ENCODE measurements at regions not wholly inside any gene's neighbourhood (a gene's known extent, or its start where the extent isn't known, plus 50 kb on each side); places are given as distances from the start of the nearest gene placed in this dataset.

- H3K27ac ChIP-seq: no peak overlapping the region
- no peak for DNase-seq (ENCODE audit: low spot score)
- ChIA-PET POLR2A (ENCODE audit: low non-redundant PET) (no interaction called here), CTCF (no interaction called here)
- TF ChIP-seq CTCF (conservative IDR thresholded peaks at IDR 0.05; ENCODE audit: low read depth): no peak
These were observed 144.3 kb upstream of the INHBA start for GRCh38 chr7:41847151-41847550.

DNA sequence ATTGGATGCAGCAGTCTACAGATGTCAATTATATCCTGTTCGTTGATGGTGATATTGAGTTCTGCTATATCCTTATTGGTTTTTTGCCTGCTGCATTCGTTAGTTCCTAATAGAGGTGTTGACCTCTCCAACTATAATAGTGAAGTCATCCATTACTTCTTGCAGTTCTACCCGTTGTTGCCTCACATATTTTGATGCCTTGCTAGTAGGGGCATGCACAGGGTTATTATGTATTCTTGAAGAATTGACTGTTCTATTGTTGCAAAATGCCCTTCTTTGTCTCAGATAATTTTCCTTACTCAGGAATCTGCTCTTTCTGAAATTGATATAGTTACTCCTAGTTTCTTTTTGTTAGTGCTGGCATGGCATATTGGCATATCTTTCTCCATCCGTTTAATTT, 140.1 kb upstream of the INHBA start:
- CTCF ChIA-PET: interaction anchor here (0.6 kb wide), 1 partner anchor 96 kb away, joined by 3 read pairs; no protein-coding TSS in a partner anchor
- H3K27ac ChIP-seq: no peak overlapping the region
- no peak for DNase-seq (ENCODE audit: low spot score)
- POLR2A ChIA-PET (ENCODE audit: low non-redundant PET): no interaction called here
- TF ChIP-seq CTCF (conservative IDR thresholded peaks at IDR 0.05; ENCODE audit: low read depth): no peak

DNA sequence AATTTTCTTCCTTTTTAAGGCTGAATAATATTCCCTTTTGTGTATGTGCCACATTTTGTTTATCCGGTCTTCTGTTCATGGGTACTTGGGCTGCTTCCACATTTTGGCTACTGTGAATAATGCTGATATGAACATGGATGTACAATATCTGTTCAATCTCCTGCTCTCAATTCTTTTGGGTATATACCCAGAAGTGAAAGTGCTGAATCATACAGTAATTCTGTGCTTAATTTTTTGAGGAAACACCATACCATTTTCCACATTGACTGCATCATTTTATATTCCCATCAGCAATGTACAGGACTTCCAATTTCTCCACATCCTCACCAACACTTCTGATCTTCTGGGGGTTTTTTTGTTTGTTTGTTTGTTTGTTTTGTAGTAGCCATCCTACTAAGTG, 135.0 kb upstream of the INHBA start:
- DNase-seq (ENCODE audit: low spot score): no peak
- ChIA-PET CTCF (no interaction called here), POLR2A (ENCODE audit: low non-redundant PET) (no interaction called here)
- no peak overlapping the region for H3K27ac ChIP-seq
- TF ChIP-seq CTCF (conservative IDR thresholded peaks at IDR 0.05; ENCODE audit: low read depth): no peak

DNA sequence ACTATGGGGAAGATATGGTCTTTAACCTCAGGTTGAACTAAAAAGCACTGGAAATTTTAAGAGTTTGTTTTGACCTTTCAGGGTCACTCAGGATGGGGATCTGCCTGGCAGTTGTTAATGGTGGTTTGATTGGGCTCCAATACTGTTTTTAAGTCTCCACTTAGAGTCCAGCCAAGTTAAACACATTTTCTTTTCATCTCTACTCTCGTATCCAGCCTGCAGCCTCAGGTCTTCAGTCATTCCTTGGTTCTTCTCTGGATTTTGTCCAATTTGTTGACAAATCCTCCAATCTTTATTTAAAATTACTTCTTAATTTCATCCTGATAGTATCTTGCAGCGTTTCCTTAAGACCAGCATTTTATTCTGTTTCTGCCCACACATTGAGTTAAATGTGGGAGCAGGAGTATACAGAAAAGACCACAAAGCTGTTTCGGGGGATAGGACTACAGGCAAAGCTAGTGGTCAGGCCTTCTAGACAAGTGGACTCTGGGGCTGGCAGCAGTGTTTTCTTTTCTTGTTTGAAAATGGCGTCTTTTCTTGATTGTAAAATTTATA, 133.2 kb upstream of the INHBA start:
- POLR2A ChIA-PET (ENCODE audit: low non-redundant PET): no interaction called here
- no peak for DNase-seq (ENCODE audit: low spot score)

GRCh38 chr7:41834805-41835694, 132.2 kb upstream of the INHBA start:
- DNase-seq (ENCODE audit: low spot score): no peak
- no peak for TF ChIP-seq CTCF (conservative IDR thresholded peaks at IDR 0.05; ENCODE audit: low read depth)
- POLR2A ChIA-PET (ENCODE audit: low non-redundant PET): no interaction called here
- CTCF ChIA-PET: no interaction called here
- no peak overlapping the region for H3K27ac ChIP-seq

More for the DNA sequence above, 133.2 kb upstream of the INHBA start:
- CTCF ChIA-PET: no interaction called here
- TF ChIP-seq CTCF (conservative IDR thresholded peaks at IDR 0.05; ENCODE audit: low read depth): no peak
- H3K27ac ChIP-seq: no peak overlapping the region

DNA sequence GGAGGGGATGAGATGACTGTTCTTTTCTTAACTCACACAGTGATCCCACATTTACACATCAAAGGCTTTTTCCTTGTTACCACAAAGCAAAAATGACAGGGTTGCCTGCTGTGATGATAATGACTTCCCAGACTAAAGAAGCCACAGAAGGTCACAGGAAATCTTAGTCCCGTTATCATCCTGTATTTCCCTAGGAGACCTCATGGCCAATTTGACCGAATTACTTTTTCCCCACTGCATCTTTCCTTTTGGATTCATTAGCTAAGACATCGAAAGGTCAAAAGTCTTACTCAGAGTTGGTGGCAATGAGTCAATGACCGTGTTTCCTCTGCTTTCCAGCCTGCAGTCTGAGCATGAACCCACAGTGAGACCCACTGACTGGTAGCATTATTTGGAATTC, 130.1 kb upstream of the INHBA start:
- TF ChIP-seq CTCF (conservative IDR thresholded peaks at IDR 0.05; ENCODE audit: low read depth): no peak
- DNase-seq (ENCODE audit: low spot score): no peak

More for the DNA sequence above, 130.1 kb upstream of the INHBA start:
- POLR2A ChIA-PET (ENCODE audit: low non-redundant PET): no interaction called here
- CTCF ChIA-PET: interaction anchor here (0.6 kb wide), 1 partner anchor 1127 kb away, joined by 3 read pairs; no protein-coding TSS in a partner anchor
- H3K27ac ChIP-seq: no peak overlapping the region
